ENCODE measurements at regions not wholly inside any gene's neighbourhood (a gene's known extent, or its start where the extent isn't known, plus 50 kb on each side); places are given as distances from the start of the nearest gene placed in this dataset.

DNA sequence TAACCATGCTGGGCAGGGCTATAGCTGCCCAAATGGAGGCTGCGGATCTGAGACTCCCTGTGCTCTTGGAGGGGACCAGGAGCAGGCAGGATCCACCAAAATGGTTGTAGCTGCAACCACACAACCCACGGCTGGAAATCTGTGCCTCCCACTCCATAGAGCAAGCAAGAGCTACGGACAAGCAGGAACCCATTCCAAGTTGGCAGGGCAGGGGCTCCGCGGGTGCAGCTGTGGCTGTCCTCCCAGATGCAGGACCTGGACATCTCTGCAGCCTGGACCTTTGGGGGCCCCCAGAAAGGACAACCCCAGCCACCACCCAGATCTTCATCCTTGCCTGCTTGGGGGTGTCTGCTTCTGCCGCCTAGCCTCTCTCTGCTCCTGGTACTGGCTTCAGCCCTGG lies 154.1 kb upstream of the TRAM1L1 start:
- H3K4me3 ChIP-seq (ENCODE audit: low read depth, low read length): no peak overlapping the region
- POLR2A ChIA-PET: no interaction called here
- TF ChIP-seq, protein P1, sequence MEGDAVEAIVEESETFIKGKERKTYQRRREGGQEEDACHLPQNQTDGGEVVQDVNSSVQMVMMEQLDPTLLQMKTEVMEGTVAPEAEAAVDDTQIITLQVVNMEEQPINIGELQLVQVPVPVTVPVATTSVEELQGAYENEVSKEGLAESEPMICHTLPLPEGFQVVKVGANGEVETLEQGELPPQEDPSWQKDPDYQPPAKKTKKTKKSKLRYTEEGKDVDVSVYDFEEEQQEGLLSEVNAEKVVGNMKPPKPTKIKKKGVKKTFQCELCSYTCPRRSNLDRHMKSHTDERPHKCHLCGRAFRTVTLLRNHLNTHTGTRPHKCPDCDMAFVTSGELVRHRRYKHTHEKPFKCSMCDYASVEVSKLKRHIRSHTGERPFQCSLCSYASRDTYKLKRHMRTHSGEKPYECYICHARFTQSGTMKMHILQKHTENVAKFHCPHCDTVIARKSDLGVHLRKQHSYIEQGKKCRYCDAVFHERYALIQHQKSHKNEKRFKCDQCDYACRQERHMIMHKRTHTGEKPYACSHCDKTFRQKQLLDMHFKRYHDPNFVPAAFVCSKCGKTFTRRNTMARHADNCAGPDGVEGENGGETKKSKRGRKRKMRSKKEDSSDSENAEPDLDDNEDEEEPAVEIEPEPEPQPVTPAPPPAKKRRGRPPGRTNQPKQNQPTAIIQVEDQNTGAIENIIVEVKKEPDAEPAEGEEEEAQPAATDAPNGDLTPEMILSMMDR (IDR thresholded peaks at IDR 0.05; ENCODE audit: insufficient read depth, low read length, missing control alignments): no peak
- CTCF ChIA-PET: no interaction called here
- no peak for DNase-seq (ENCODE audit: low read depth, low spot score)

DNA sequence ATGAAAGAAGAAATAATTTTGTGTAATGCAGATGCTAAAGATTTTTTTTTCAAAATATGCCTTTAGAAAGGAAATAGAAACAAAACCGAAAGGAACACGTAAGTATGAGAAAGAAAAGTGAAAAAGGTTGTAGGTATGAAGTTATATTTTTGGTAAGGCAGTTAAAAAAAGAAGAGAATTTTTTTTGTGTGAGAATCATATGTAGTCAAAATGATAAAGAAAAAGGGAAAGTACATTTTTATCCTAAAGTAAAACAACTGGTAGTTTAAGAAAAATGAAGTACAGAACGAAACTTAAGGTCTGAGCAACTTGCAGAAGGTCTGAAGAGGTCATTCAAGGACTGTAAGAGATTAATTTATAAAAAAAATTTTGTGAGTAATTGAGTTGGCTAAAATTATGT lies 164.0 kb upstream of the TRAM1L1 start:
- H3K4me3 ChIP-seq (ENCODE audit: low read depth, low read length): no peak overlapping the region
- POLR2A ChIA-PET: no interaction called here
- no peak for DNase-seq (ENCODE audit: low read depth, low spot score)
- CTCF ChIA-PET: no interaction called here
- TF ChIP-seq, protein P1 (IDR thresholded peaks at IDR 0.05; ENCODE audit: insufficient read depth, low read length, missing control alignments): no peak

DNA sequence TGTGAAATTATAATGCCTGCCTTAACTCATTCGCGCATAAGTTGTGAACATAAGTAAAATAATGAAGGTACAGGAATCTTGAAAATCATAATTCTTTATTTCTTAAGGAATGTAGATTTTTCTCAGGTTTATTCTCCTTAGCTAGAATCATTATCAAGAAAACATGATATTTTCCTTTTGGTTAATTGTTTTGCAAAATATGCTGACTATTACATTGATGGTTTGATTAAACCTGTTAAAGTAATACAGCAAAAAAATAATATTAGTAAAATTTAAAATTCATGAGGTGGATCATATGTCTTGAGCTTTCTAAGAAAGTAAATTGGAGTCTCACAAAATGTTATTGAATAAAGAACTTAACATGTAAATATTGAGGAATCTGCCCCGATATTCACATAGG lies 178.7 kb upstream of the TRAM1L1 start:
- no peak overlapping the region for H3K4me3 ChIP-seq (ENCODE audit: low read depth, low read length)
- TF ChIP-seq, protein P1 (IDR thresholded peaks at IDR 0.05; ENCODE audit: insufficient read depth, low read length, missing control alignments): no peak
- POLR2A ChIA-PET: no interaction called here
- no peak for DNase-seq (ENCODE audit: low read depth, low spot score)
- CTCF ChIA-PET: no interaction called here

DNA sequence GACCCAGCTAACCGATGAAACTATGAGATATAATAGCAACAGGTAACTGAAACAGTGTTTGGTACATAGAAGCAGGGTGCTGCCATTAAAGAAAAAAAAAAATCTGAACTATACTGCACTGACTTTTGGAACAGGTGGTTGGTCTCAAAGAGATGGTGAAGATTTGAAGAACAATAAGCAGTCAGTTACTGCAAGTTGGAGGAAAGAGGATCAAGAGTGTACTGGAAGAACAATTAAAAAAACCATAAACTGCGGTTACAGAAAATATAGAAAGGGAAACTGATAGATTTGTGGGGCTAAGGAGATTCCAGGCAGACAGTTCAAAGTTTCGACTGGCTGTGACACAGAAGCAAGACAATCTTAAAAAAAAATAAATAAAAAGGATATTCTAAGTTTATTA lies 181.9 kb upstream of the TRAM1L1 start:
- POLR2A ChIA-PET: no interaction called here
- no peak for DNase-seq (ENCODE audit: low read depth, low spot score)
- CTCF ChIA-PET: no interaction called here
- TF ChIP-seq, protein P1 (IDR thresholded peaks at IDR 0.05; ENCODE audit: insufficient read depth, low read length, missing control alignments): no peak
- H3K4me3 ChIP-seq (ENCODE audit: low read depth, low read length): no peak overlapping the region

DNA sequence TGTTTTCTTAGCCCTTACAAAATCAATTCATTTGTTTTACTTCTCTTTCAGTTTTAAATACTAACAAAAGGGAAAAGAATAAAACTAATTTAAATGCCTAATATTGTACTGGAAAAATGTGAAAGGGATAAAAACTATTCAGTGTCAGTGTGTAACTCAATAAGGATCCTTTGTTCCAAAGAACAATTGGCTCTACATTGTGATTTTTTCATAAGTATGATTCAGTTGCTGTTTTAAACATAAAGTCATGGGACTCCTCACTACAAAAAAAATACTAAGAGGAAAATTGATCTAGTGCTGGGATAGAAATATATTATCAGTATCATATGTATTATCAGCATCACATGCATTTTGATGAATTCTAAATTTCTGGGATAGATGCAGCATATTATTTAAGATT lies 199.4 kb upstream of the TRAM1L1 start:
- TF ChIP-seq, protein P1 (IDR thresholded peaks at IDR 0.05; ENCODE audit: insufficient read depth, low read length, missing control alignments): no peak
- no peak overlapping the region for H3K4me3 ChIP-seq (ENCODE audit: low read depth, low read length)
- ChIA-PET POLR2A (no interaction called here), CTCF (no interaction called here)
- no peak for DNase-seq (ENCODE audit: low read depth, low spot score)

DNA sequence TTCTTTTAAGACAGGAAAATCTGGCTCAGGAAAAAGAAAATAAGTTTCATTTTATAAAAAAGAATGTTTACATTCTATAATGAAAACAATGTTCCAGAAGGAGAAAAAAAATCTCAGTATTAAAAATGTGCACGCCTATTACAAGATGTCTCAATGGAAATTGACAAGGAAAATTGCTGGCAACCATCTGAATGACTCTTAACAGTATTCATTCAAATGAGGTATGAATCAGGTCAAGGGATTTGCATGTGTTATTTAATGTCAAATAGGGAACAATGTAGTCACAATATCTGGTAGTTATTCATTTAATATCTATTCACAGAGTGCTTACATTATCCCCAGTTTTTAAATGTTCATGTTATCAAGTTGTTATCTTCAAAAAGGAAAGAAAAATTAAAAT lies 208.4 kb upstream of the TRAM1L1 start:
- ChIA-PET POLR2A (no interaction called here), CTCF (no interaction called here)
- TF ChIP-seq, protein P1 (IDR thresholded peaks at IDR 0.05; ENCODE audit: insufficient read depth, low read length, missing control alignments): no peak
- no peak for DNase-seq (ENCODE audit: low read depth, low spot score)
- H3K4me3 ChIP-seq (ENCODE audit: low read depth, low read length): no peak overlapping the region

Measured in AG04449 (cell line).